ENCODE measurements at regions not wholly inside any gene's neighbourhood (a gene's known extent, or its start where the extent isn't known, plus 50 kb on each side); places are given as distances from the start of the nearest gene placed in this dataset.

DNA sequence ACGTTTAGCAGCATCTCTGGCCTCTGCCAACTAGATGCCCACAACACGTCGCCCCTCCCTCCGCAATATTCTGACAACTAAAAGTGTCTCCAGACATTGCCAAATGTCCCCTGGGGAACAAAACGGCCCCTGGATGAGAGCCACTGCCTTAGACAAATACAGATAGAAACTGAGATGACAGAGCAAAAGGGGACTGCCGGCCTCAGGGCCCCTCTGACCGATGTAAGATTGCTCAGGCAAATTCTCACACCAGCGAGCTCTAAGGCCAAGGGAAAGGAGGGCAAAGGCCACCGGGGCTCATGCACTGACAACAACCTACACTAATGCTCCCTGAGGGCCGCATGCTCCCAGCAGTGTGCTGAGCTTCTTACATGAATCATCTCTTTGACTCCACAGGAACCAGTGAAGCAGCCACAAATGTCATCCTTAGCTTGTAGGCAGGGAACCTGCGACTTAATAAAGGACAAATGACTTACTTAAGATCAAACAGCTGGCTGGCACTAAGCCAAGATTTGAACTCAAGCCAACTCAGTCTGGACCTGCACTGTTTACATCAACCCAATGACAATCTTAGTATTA lies 228.5 kb downstream of the TTC32 start:
- H4K20me1 ChIP-seq (ENCODE audit: control insufficient read depth, insufficient read depth, insufficient read length) = no peaks in the 10 kb centered on the region
- H3K27me3 ChIP-seq (ENCODE audit: insufficient read depth, low read length) = no peaks in the 10 kb centered on the region
- H2BK12ac ChIP-seq (ENCODE audit: insufficient read length, low read depth, low read length) = no peak overlapping the region
- TF ChIP-seq, protein P1, sequence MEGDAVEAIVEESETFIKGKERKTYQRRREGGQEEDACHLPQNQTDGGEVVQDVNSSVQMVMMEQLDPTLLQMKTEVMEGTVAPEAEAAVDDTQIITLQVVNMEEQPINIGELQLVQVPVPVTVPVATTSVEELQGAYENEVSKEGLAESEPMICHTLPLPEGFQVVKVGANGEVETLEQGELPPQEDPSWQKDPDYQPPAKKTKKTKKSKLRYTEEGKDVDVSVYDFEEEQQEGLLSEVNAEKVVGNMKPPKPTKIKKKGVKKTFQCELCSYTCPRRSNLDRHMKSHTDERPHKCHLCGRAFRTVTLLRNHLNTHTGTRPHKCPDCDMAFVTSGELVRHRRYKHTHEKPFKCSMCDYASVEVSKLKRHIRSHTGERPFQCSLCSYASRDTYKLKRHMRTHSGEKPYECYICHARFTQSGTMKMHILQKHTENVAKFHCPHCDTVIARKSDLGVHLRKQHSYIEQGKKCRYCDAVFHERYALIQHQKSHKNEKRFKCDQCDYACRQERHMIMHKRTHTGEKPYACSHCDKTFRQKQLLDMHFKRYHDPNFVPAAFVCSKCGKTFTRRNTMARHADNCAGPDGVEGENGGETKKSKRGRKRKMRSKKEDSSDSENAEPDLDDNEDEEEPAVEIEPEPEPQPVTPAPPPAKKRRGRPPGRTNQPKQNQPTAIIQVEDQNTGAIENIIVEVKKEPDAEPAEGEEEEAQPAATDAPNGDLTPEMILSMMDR (conservative IDR thresholded peaks at IDR 0.05) = no peak
- H3K23ac ChIP-seq (ENCODE audit: insufficient read length, low read depth, low read length) = no peak overlapping the region
- no CpG with 5 or more reads among the region's 11 CpGs for WGBS (ENCODE audit: extremely low coverage, insufficient read length, low lambda C conversion rate)
- no peak overlapping the region for H3K27ac ChIP-seq (ENCODE audit: insufficient read length, low read depth, low read length)
- no peak overlapping the region for H3K9ac ChIP-seq (ENCODE audit: extremely low read depth, insufficient read length, low read length)
- no peaks in the 10 kb centered on the region for H3K9me3 Mint-ChIP-seq
- DNase-seq = no peak
- H3K27me3 Mint-ChIP-seq (ENCODE audit: low read depth) = no peaks in the 10 kb centered on the region
- H3K4me3 Mint-ChIP-seq = no peak overlapping the region
- H2BK20ac ChIP-seq (ENCODE audit: low read depth, low read length, poor library complexity, severe bottlenecking) = no peak overlapping the region
- H3K9me3 ChIP-seq (ENCODE audit: control insufficient read depth, low read depth, low read length) = no peaks in the 10 kb centered on the region
- H3K18ac ChIP-seq (ENCODE audit: insufficient read length, low read depth, low read length) = no peak overlapping the region
- H3K4ac ChIP-seq (ENCODE audit: low read depth, low read length) = no peak overlapping the region
- H3K56ac ChIP-seq (ENCODE audit: insufficient read length, low read depth, low read length) = no peak overlapping the region
- no peak overlapping the region for H2BK5ac ChIP-seq (ENCODE audit: insufficient read length, low read length)
- no peak overlapping the region for H4K91ac ChIP-seq (ENCODE audit: insufficient read length, low read depth, low read length)
- no peak overlapping the region for H3K14ac ChIP-seq (ENCODE audit: insufficient read depth, low read length)
- no peak overlapping the region for H2AFZ ChIP-seq (ENCODE audit: low read length)
- H3K36me3 Mint-ChIP-seq (ENCODE audit: insufficient read depth in 1 of 3, low read depth in 3 of 3) = no peaks in the 10 kb centered on the region
- no peaks in the 10 kb centered on the region for H3K4me1 ChIP-seq (ENCODE audit: insufficient read depth, low read length)
- H2AK5ac ChIP-seq (ENCODE audit: insufficient read length, low read length) = no peak overlapping the region
- no peaks in the 10 kb centered on the region for H3K79me1 ChIP-seq (ENCODE audit: insufficient read depth, low read depth, low read length, poor library complexity, severe bottlenecking)
- no peaks in the 10 kb centered on the region for H3K79me2 ChIP-seq (ENCODE audit: insufficient read depth, low read length)
- no peak overlapping the region for H4K8ac ChIP-seq (replicated peaks; ENCODE audit: insufficient read length, low read depth, low read length)
- H3K27ac Mint-ChIP-seq = no peak overlapping the region
- no peak overlapping the region for H3K4me2 ChIP-seq (ENCODE audit: insufficient read depth, insufficient read length, low read length)
- H3K23me2 ChIP-seq (ENCODE audit: insufficient read length, low read depth, low read length, poor library complexity, severe bottlenecking) = no peaks in the 10 kb centered on the region
- no peak overlapping the region for H3T11ph ChIP-seq (ENCODE audit: low read length)
- no peak overlapping the region for H2BK120ac ChIP-seq (ENCODE audit: low read depth, low read length, poor library complexity, severe bottlenecking)
- H2BK15ac ChIP-seq (ENCODE audit: low read depth, low read length) = no peak overlapping the region
- no peaks in the 10 kb centered on the region for H3K4me1 Mint-ChIP-seq
- no peak overlapping the region for H4K5ac ChIP-seq (ENCODE audit: insufficient read length, low read depth, low read length)

Measured in H9 (cell line).